ENCODE measurements at regions not wholly inside any gene's neighbourhood (a gene's known extent, or its start where the extent isn't known, plus 50 kb on each side); places are given as distances from the start of the nearest gene placed in this dataset.

DNA sequence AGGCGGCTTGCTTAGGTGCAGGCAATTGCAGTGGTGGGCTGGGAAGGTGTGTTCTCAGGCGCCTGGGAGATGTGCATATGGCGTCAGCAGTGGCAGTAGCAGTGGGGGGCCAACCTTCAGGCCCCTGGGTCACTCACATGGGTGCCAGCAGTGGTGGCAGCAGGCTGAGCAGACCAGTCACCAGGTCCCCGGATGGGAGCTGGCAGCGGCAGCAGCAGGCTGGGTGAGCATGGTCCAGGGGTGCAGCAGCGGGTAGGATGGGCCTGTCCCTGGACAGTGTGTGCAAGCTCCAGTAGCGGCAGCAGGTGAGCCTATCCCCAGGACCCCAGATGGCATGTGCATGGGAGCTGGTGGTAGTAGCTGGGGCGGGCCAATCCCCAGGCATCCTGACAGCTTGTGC, 108.5 kb upstream of the TMEM260 start:
- POLR2A ChIA-PET: no interaction called here
- H3K27ac Mint-ChIP-seq: no peak overlapping the region
- intact Hi-C loops (cut with DNase I, micrococcal nuclease): loop anchor here (10.0 kb wide), 5 partner anchors 606 to 1386 kb away; no protein-coding TSS in a partner anchor

DNA sequence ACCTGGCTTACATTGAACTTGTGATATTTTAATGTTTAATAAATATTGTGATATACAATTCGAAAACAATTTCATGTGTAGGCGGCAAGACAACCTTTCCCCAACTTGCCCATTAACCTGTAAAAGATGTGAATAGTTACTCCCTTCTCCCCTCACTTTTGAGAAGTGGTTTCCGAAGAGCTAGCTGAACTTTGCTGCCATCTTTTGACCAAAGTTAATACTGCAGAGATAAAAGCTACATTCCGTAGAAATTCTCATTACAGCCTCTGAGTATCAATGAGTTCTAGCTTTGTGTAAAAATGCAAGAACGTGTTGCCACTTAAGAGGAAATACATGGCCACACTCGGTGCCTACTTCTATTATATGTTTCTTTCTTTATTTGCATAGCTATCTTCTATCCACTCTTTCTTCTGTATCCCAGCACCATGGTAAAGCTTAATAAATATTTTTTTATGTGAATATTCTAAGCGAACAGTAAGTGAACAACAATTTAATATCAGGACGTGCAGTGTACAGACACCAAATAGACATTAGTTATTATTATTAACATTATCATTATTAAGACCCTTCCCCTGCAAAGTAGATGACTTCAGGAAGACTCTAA, 105.1 kb upstream of the TMEM260 start:
- intact Hi-C loops (cut with DNase I, micrococcal nuclease): loop anchor here (1.0 to 10.0 kb wide), 9 partner anchors 610 to 1390 kb away; no protein-coding TSS in a partner anchor
- Mint-ChIP-seq H3K36me3 (ENCODE audit: low read depth) (no peaks in the 10 kb centered on the region), H3K4me3 (no peak overlapping the region), H3K9me3 (no peaks in the 10 kb centered on the region), H3K27me3 (peaks cover 10% of the 10 kb centered on the region), H3K27ac (no peak overlapping the region), H3K4me1 (ENCODE audit: low read depth) (no peaks in the 10 kb centered on the region)
- H3K4me3 ChIP-seq (ENCODE audit: low read length): no peak overlapping the region
- ATAC-seq (ENCODE audit: poor library complexity) (peak; percentile 48), DNase-seq (peak in 4 of 14 experiments; percentile 8 to 64 (median 48))
- POLR2A ChIA-PET: interaction anchor here (0.6 to 1.1 kb wide), 4 partner anchors 14 to 789 kb away, joined by 3 to 4 read pairs (median 3); no protein-coding TSS in a partner anchor
- H3K36me3 ChIP-seq (ENCODE audit: insufficient read depth, low read length): no peaks in the 10 kb centered on the region
- CTCF ChIA-PET: interaction anchor here (0.6 to 2.3 kb wide), 11 partner anchors 10 to 1120 kb away, joined by 3 to 8 read pairs (median 5); no protein-coding TSS in a partner anchor
- peaks cover 0 to 10% of the 10 kb centered on the region in 2 experiments for H3K9me3 ChIP-seq (ENCODE audit: control insufficient read depth in 1 of 2, insufficient read depth in 1 of 2, low read length in 2 of 2)
- TF ChIP-seq, protein P1, sequence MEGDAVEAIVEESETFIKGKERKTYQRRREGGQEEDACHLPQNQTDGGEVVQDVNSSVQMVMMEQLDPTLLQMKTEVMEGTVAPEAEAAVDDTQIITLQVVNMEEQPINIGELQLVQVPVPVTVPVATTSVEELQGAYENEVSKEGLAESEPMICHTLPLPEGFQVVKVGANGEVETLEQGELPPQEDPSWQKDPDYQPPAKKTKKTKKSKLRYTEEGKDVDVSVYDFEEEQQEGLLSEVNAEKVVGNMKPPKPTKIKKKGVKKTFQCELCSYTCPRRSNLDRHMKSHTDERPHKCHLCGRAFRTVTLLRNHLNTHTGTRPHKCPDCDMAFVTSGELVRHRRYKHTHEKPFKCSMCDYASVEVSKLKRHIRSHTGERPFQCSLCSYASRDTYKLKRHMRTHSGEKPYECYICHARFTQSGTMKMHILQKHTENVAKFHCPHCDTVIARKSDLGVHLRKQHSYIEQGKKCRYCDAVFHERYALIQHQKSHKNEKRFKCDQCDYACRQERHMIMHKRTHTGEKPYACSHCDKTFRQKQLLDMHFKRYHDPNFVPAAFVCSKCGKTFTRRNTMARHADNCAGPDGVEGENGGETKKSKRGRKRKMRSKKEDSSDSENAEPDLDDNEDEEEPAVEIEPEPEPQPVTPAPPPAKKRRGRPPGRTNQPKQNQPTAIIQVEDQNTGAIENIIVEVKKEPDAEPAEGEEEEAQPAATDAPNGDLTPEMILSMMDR (IDR thresholded peaks at IDR 0.05): peak; percentile 75
- H3K27ac ChIP-seq (ENCODE audit: low read depth in 1 of 2, low read length in 2 of 2): no peak overlapping the region
- no peaks in the 10 kb centered on the region for H3K4me1 ChIP-seq (ENCODE audit: insufficient read depth, low read length)
- no peaks in the 10 kb centered on the region for H3K27me3 ChIP-seq (ENCODE audit: control insufficient read depth in 1 of 2, insufficient read depth in 2 of 2, low read length in 2 of 2)

More for the DNA sequence above, 108.5 kb upstream of the TMEM260 start:
- no peak overlapping the region for H3K4me3 ChIP-seq (ENCODE audit: low read length)
- CTCF ChIA-PET: no interaction called here
- TF ChIP-seq, protein P1 (IDR thresholded peaks at IDR 0.05): no peak
- no peaks in the 10 kb centered on the region for H3K4me1 ChIP-seq (ENCODE audit: insufficient read depth, low read length)
- Mint-ChIP-seq H3K4me1 (ENCODE audit: low read depth) (no peaks in the 10 kb centered on the region), H3K4me3 (no peak overlapping the region), H3K36me3 (ENCODE audit: low read depth) (no peaks in the 10 kb centered on the region), H3K9me3 (no peaks in the 10 kb centered on the region), H3K27me3 (peaks cover 16% of the 10 kb centered on the region)
- no peak for DNase-seq
- no peak for ATAC-seq (ENCODE audit: poor library complexity)
- H3K27ac ChIP-seq (ENCODE audit: low read depth in 1 of 2, low read length in 2 of 2): no peak overlapping the region
- no peaks in the 10 kb centered on the region for H3K27me3 ChIP-seq (ENCODE audit: control insufficient read depth in 1 of 2, insufficient read depth in 2 of 2, low read length in 2 of 2)
- peaks cover 0 to 10% of the 10 kb centered on the region in 2 experiments for H3K9me3 ChIP-seq (ENCODE audit: control insufficient read depth in 1 of 2, insufficient read depth in 1 of 2, low read length in 2 of 2)
- no peaks in the 10 kb centered on the region for H3K36me3 ChIP-seq (ENCODE audit: insufficient read depth, low read length)

DNA sequence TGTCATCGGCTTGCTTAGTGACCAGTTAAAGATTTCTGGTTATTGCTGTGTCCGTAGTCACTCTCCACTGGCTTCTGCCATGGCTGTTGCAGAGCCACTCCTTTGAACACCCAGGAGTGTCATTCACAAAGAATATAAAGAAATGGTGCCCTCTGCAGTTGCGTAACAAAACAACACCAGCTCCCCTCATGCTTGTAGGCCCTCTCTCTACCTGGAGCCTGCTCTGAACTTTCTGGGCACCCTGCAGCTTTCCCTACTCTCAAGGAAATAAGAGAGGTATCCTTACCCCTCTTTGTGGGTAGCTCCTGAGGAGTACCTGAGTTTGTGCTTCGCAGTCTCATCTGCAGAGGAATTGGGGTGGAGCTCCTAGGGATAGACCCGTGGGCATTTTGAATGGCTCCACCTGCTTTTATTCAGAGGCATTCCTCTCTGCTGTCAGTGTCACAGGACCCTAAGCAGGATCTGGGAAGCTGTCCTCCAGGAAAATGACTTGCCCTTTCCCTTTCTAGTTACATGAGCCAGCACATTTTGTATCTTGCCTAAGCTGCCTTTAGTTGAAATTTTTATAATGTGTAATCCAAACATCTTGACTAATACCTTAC, 97.2 kb upstream of the TMEM260 start:
- Histone ChIP-seq H3K36me3 (ENCODE audit: insufficient read depth, low read length) (no peaks in the 10 kb centered on the region), H3K4me1 (ENCODE audit: insufficient read depth, low read length) (no peaks in the 10 kb centered on the region), H3K27ac (ENCODE audit: low read depth in 1 of 2, low read length in 2 of 2) (no peak overlapping the region), H3K27me3 (ENCODE audit: control insufficient read depth in 1 of 2, insufficient read depth in 2 of 2, low read length in 2 of 2) (no peaks in the 10 kb centered on the region), H3K9me3 (ENCODE audit: control insufficient read depth in 1 of 2, insufficient read depth in 1 of 2, low read length in 2 of 2) (no peaks in the 10 kb centered on the region), H3K4me3 (ENCODE audit: low read length) (no peak overlapping the region)
- TF ChIP-seq, protein P1 (IDR thresholded peaks at IDR 0.05): no peak
- ChIA-PET POLR2A (no interaction called here), CTCF (interaction anchor here (0.9 kb wide), 1 partner anchor 8 kb away, joined by 3 read pairs; no protein-coding TSS in a partner anchor)
- ATAC-seq (ENCODE audit: poor library complexity) (no peak), DNase-seq (no peak)
- no peaks in the 10 kb centered on the region for H3K9me3 Mint-ChIP-seq
- H3K27me3 Mint-ChIP-seq: peaks cover 6% of the 10 kb centered on the region
- H3K27ac Mint-ChIP-seq: no peak overlapping the region
- intact Hi-C loops (cut with DNase I, micrococcal nuclease): no loop called here
- H3K36me3 Mint-ChIP-seq (ENCODE audit: low read depth): no peaks in the 10 kb centered on the region
- no peaks in the 10 kb centered on the region for H3K4me1 Mint-ChIP-seq (ENCODE audit: low read depth)
- H3K4me3 Mint-ChIP-seq: no peak overlapping the region

Measured in CD4-positive, alpha-beta T cell (primary cell).